NCI-H1417 treated with DMSO at 0.1 percent for 48 hours (cell line): ENCODE measurements at regions not wholly inside any gene's neighbourhood (a gene's known extent, or its start where the extent isn't known, plus 50 kb on each side); places are given as distances from the start of the nearest gene placed in this dataset.

Source experiments
- DNase-seq: peaks from one replicate; lab custom pipeline; 2025; lab: John Stamatoyannopoulos, UW

GRCh38 chr2:150542692-150543091, 55.2 kb upstream of the RND3 start:
- DNase-seq: no peak

- no peak for DNase-seq
These were observed 54.7 kb upstream of the RND3 start for GRCh38 chr2:150542172-150542571.

- DNase-seq: no peak
These were observed 51.3 kb upstream of the RND3 start for GRCh38 chr2:150538651-150539201.
